Nephron progenitor cell (in vitro differentiated cells): ENCODE measurements at regions not wholly inside any gene's neighbourhood (a gene's known extent, or its start where the extent isn't known, plus 50 kb on each side); places are given as distances from the start of the nearest gene placed in this dataset.
A peak's percentile ranks its signal among the peaks of the same experiment; 100 is the strongest.

ENCODE experiments used
- DNase-seq: peaks from one replicate; pipeline ENCODE4 v3.0.0; 2021
- H3K27ac Mint-ChIP-seq: 2 replicates; pipeline ENCODE4 v1.8.0; 2021; ENCODE audit warnings: mild to moderate bottlenecking, moderate library complexity, mixed read lengths
- H3K27me3 Mint-ChIP-seq: 2 replicates; pipeline ENCODE4 v1.8.0; 2021; ENCODE audit warnings: mild to moderate bottlenecking, low read depth, mixed read lengths; ENCODE audit not compliant: poor library complexity
- H3K36me3 Mint-ChIP-seq: 2 replicates; pipeline ENCODE4 v1.8.0; 2021; ENCODE audit warnings: low read depth, mixed read lengths
- H3K4me1 Mint-ChIP-seq: 2 replicates; pipeline ENCODE4 v1.8.0; 2021; ENCODE audit warnings: mixed read lengths
- H3K4me3 Mint-ChIP-seq: 2 replicates; pipeline ENCODE4 v1.8.0; 2021; ENCODE audit warnings: mild to moderate bottlenecking, moderate library complexity, mixed read lengths
- H3K9me3 Mint-ChIP-seq: 2 replicates; pipeline ENCODE4 v1.8.0; 2021; ENCODE audit warnings: mild to moderate bottlenecking, moderate library complexity, mixed read lengths
- CTCF ChIP-seq: fragments of 200-600 bp; sonication (generic); IDR thresholded peaks from 2 replicates; pipeline ENCODE4 v1.5.0; 2021; ENCODE audit warnings: antibody characterized with exemption

GRCh38 chr7:69364813-69365643, 233.2 kb upstream of the AUTS2 start:
- TF ChIP-seq CTCF = no peak
- Mint-ChIP-seq H3K27me3 (peaks cover 10% of the 10 kb centered on the region), H3K4me3 (no peak overlapping the region), H3K27ac (no peak overlapping the region), H3K4me1 (peaks cover 34% of the 10 kb centered on the region), H3K36me3 (no peaks in the 10 kb centered on the region), H3K9me3 (peaks cover 4% of the 10 kb centered on the region)
- DNase-seq = no peak

GRCh38 chr7:69365651-69366192, 232.6 kb upstream of the AUTS2 start:
- Mint-ChIP-seq H3K4me1 (peaks cover 34% of the 10 kb centered on the region), H3K27ac (no peak overlapping the region)
- peak; percentile 43 for DNase-seq

GRCh38 chr7:69367780-69368179, 230.5 kb upstream of the AUTS2 start:
- no peak for DNase-seq
- Mint-ChIP-seq H3K4me1 (peaks cover 34% of the 10 kb centered on the region), H3K27me3 (peaks cover 13% of the 10 kb centered on the region), H3K9me3 (no peaks in the 10 kb centered on the region), H3K36me3 (no peaks in the 10 kb centered on the region), H3K27ac (no peak overlapping the region), H3K4me3 (no peak overlapping the region)
- TF ChIP-seq CTCF = no peak

More at GRCh38 chr7:69365651-69366192, 232.6 kb upstream of the AUTS2 start:
- Mint-ChIP-seq H3K4me3 (peak overlapping the region; percentile 3), H3K27me3 (peaks cover 11% of the 10 kb centered on the region), H3K9me3 (peaks cover 4% of the 10 kb centered on the region), H3K36me3 (no peaks in the 10 kb centered on the region)
- no peak for TF ChIP-seq CTCF

- DNase-seq = no peak
- no peak overlapping the region for H3K27ac Mint-ChIP-seq
Observed at GRCh38 chr7:69373171-69374043, 224.9 kb upstream of the AUTS2 start.

GRCh38 chr7:69374044-69374425, 224.2 kb upstream of the AUTS2 start:
- no peaks in the 10 kb centered on the region for H3K9me3 Mint-ChIP-seq
- DNase-seq = no peak
- peaks cover 28% of the 10 kb centered on the region for H3K27me3 Mint-ChIP-seq
- H3K27ac Mint-ChIP-seq = no peak overlapping the region
- no peak for TF ChIP-seq CTCF
- peaks cover 7% of the 10 kb centered on the region for H3K4me1 Mint-ChIP-seq
- H3K4me3 Mint-ChIP-seq = no peak overlapping the region
- H3K36me3 Mint-ChIP-seq = no peaks in the 10 kb centered on the region

More at GRCh38 chr7:69373171-69374043, 224.9 kb upstream of the AUTS2 start:
- Mint-ChIP-seq H3K4me1 (peaks cover 7% of the 10 kb centered on the region), H3K36me3 (no peaks in the 10 kb centered on the region), H3K4me3 (no peak overlapping the region), H3K9me3 (no peaks in the 10 kb centered on the region), H3K27me3 (peaks cover 31% of the 10 kb centered on the region)
- no peak for TF ChIP-seq CTCF
